Activated CD8-positive, alpha-beta T cell treated with anti-CD3 and anti-CD28 coated beads for 36 hours (primary cell): ENCODE measurements at regions not wholly inside any gene's neighbourhood (a gene's known extent, or its start where the extent isn't known, plus 50 kb on each side); places are given as distances from the start of the nearest gene placed in this dataset.

ENCODE experiments used
- ATAC-seq: fragments of 200-7000 bp; cut with Tn5 transposase; one replicate; pipeline ENCODE4 v1.10.0; 2021; ENCODE audit warnings: mild to moderate bottlenecking, moderate library complexity
- CTCF ChIA-PET: fragments of 350-600 bp; sonication (Branson Sonifier 250); formaldehyde crosslinking; loops from one replicate; lab custom pipeline; 2021; ENCODE audit warnings: antibody characterized with exemption; lab: Charles Lee
- POLR2A ChIA-PET: fragments of 350-600 bp; sonication (Branson Sonifier 250); formaldehyde crosslinking; loops from one replicate; lab custom pipeline; 2021; ENCODE audit warnings: antibody characterized with exemption; lab: Charles Lee
- DNase-seq: peaks from one replicate; pipeline ENCODE4 v3.0.0-alpha.2; 2020
- H3K27ac Mint-ChIP-seq: one replicate; pipeline ENCODE4 v1.8.0; 2021; ENCODE audit warnings: mild to moderate bottlenecking, mixed read lengths
- H3K27me3 Mint-ChIP-seq: one replicate; pipeline ENCODE4 v1.8.0; 2021; ENCODE audit warnings: mixed read lengths
- H3K36me3 Mint-ChIP-seq: one replicate; pipeline ENCODE4 v1.8.0; 2021; ENCODE audit warnings: low read depth, mixed read lengths
- H3K4me1 Mint-ChIP-seq: one replicate; pipeline ENCODE4 v1.8.0; 2021; ENCODE audit warnings: low read depth, mixed read lengths
- H3K4me3 Mint-ChIP-seq: one replicate; pipeline ENCODE4 v1.8.0; 2021; ENCODE audit warnings: mild to moderate bottlenecking, moderate library complexity, mixed read lengths
- H3K9me3 Mint-ChIP-seq: one replicate; pipeline ENCODE4 v1.8.0; 2021; ENCODE audit warnings: mixed read lengths
- intact Hi-C: fragments of 100-400 bp; cut with micrococcal nuclease; formaldehyde crosslinking; loops from one replicate; pipeline ENCODE4 v1.10.0; 2022
- TF ChIP-seq, protein P1 (sequence below): fragments of 200-600 bp; IDR thresholded peaks from one replicate; pipeline ENCODE4 v1.8.0; 2022; ENCODE audit warnings: antibody characterized with exemption, mild to moderate bottlenecking

DNA sequence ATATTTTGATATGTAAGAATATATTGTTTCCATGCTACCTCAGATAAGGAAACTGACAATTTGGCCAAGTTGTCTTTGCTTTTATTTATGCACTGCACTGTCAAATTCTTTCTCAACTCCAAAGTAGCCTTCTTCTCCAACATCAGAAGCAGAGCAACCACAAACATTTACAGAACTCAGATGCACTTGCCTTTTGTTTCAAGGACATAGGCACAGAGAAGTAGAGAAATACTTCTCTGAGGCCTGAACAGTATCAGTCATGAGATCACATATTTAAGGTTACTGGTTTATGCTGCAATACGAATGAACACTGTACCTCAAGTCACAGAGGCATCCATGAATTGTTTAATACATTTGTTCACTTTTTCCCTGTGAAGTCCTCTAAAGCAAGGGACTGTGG, 606.1 kb upstream of the SLIT2 start:
- ChIA-PET POLR2A (no interaction called here), CTCF (no interaction called here)
- H3K4me3 Mint-ChIP-seq, result no peak overlapping the region
- no peaks in the 10 kb centered on the region for H3K4me1 Mint-ChIP-seq
- H3K27ac Mint-ChIP-seq, result no peak overlapping the region
- H3K9me3 Mint-ChIP-seq, result peaks cover 19% of the 10 kb centered on the region
- H3K27me3 Mint-ChIP-seq, result no peaks in the 10 kb centered on the region
- ATAC-seq (no peak), DNase-seq (no peak)
- no peaks in the 10 kb centered on the region for H3K36me3 Mint-ChIP-seq
- intact Hi-C loops, result no loop called here
- TF ChIP-seq, protein P1, sequence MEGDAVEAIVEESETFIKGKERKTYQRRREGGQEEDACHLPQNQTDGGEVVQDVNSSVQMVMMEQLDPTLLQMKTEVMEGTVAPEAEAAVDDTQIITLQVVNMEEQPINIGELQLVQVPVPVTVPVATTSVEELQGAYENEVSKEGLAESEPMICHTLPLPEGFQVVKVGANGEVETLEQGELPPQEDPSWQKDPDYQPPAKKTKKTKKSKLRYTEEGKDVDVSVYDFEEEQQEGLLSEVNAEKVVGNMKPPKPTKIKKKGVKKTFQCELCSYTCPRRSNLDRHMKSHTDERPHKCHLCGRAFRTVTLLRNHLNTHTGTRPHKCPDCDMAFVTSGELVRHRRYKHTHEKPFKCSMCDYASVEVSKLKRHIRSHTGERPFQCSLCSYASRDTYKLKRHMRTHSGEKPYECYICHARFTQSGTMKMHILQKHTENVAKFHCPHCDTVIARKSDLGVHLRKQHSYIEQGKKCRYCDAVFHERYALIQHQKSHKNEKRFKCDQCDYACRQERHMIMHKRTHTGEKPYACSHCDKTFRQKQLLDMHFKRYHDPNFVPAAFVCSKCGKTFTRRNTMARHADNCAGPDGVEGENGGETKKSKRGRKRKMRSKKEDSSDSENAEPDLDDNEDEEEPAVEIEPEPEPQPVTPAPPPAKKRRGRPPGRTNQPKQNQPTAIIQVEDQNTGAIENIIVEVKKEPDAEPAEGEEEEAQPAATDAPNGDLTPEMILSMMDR, result no peak

DNA sequence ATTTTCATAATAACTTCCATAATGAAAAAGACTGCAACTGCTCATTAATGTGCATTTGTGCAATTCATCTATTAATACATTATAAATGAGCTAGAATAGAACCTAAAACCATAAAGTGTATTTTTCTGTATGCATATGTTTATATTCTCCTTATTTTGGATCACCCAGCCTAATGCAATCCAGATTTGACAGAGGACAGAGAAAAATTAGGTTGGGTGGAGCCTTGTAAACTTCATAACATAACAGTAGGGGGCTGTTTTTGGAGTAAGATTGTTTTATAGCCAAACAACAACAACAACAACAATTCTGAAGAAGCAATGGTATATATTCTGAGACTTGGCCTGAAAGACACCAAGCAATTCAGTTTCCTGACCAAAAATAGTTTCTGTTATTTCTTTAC, 615.3 kb upstream of the SLIT2 start:
- DNase-seq, result no peak
- H3K36me3 Mint-ChIP-seq, result no peaks in the 10 kb centered on the region
- POLR2A ChIA-PET, result no interaction called here
- H3K4me3 Mint-ChIP-seq, result no peak overlapping the region
- peaks cover 7% of the 10 kb centered on the region for H3K9me3 Mint-ChIP-seq
- CTCF ChIA-PET, result no interaction called here
- TF ChIP-seq, protein P1, result no peak
- ATAC-seq, result no peak
- H3K27me3 Mint-ChIP-seq, result no peaks in the 10 kb centered on the region
- intact Hi-C loops, result no loop called here
- no peak overlapping the region for H3K27ac Mint-ChIP-seq
- no peaks in the 10 kb centered on the region for H3K4me1 Mint-ChIP-seq

DNA sequence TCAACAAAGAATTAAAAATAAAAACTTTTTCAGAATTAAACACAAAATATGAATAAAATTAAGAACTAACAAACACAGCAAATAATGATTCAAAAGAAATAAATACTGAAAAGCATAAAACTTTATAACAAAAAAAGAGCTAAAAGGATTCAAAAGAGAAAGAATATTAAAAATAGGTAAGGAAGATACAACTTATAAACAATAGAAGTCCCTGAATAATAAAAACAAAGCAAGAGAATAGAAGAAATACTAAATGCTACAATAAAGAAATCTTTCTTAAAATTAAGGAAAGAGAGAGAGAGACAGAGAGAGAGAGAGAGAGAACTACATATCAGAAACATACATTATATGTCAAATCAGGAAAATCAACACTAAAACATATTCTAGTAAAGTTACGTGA, 619.9 kb upstream of the SLIT2 start:
- Mint-ChIP-seq H3K36me3 (no peaks in the 10 kb centered on the region), H3K27ac (no peak overlapping the region), H3K9me3 (peaks cover 3% of the 10 kb centered on the region), H3K27me3 (no peaks in the 10 kb centered on the region), H3K4me1 (no peaks in the 10 kb centered on the region), H3K4me3 (no peak overlapping the region)
- intact Hi-C loops, result no loop called here
- ChIA-PET CTCF (no interaction called here), POLR2A (no interaction called here)
- no peak for ATAC-seq
- no peak for DNase-seq
- TF ChIP-seq, protein P1, result no peak

DNA sequence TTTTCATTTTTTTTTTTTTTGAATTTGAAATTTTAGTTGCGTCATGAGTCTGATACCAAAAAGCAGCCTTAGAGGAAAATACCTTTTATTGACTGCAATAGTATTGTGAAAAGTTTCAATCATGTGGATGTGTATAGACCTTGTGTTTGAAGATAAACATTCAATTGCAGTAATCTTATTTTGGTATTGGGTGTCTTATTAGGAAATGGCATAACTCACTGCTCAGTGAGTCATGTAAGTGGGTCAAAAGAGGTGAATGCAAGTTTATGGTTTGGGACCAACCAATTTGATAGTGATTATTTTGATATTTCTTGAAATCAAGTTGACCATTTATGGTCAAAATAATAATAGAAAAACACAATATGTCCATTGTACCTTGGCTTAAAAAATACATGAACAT, 627.8 kb upstream of the SLIT2 start:
- TF ChIP-seq, protein P1, result no peak
- ChIA-PET CTCF (no interaction called here), POLR2A (no interaction called here)
- Mint-ChIP-seq H3K36me3 (no peaks in the 10 kb centered on the region), H3K4me3 (no peak overlapping the region), H3K4me1 (no peaks in the 10 kb centered on the region), H3K27ac (no peak overlapping the region), H3K9me3 (peaks cover 28% of the 10 kb centered on the region), H3K27me3 (no peaks in the 10 kb centered on the region)
- intact Hi-C loops, result no loop called here
- DNase-seq (no peak), ATAC-seq (no peak)

DNA sequence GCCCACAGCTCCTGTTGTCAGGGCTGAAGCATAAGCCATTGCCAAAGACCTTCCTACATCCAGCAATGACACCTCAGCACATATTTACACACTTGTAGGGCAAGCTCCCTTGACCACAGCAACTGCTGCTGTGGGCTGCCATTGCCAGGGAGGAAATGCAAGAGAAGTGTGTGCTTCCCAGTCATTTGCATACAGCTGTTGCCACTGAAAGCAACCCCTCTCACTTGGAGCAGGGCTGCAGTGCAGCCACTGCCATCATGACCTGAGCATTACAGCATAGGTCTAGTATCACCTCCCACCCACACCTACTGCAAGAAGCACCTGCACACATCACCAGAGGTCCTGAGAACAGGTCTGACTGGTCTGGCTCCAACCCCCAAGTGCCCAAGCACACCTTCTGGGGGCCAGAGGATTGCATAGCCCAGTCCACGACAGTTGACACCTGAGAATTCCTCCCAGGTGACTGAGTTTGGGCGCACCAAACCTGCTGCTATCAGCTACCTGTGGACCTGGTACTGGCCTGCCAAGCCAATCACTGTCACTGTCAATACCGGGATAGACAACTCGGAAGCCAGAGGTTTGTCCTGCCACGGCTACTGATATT, 636.5 kb upstream of the SLIT2 start:
- TF ChIP-seq, protein P1, result no peak
- DNase-seq (no peak), ATAC-seq (no peak)
- Mint-ChIP-seq H3K4me1 (no peaks in the 10 kb centered on the region), H3K4me3 (no peak overlapping the region), H3K27me3 (no peaks in the 10 kb centered on the region), H3K9me3 (peaks cover 25% of the 10 kb centered on the region), H3K27ac (no peak overlapping the region), H3K36me3 (no peaks in the 10 kb centered on the region)
- ChIA-PET POLR2A (no interaction called here), CTCF (no interaction called here)
- intact Hi-C loops, result no loop called here
